Rectal smooth muscle tissue (tissue), 1 donor: ENCODE measurements at regions not wholly inside any gene's neighbourhood (a gene's known extent, or its start where the extent isn't known, plus 50 kb on each side); places are given as distances from the start of the nearest gene placed in this dataset.
A peak's percentile ranks its signal among the peaks of the same experiment; 100 is the strongest.
"Not testable (repeated sequence)": the region's sequence is repeated elsewhere in the genome, so short reads cannot be mapped to it uniquely, and the experiment has no call there.

Experiments used
- H3K27ac ChIP-seq: one replicate; pipeline ENCODE4 v1.7.0; 2013; ENCODE audit warnings: low read depth, low read length, inconsistent platforms
- H3K27me3 ChIP-seq: one replicate; pipeline ENCODE4 v1.7.0; 2013; ENCODE audit warnings: low read length; ENCODE audit not compliant: control insufficient read depth, insufficient read depth
- H3K36me3 ChIP-seq: one replicate; pipeline ENCODE4 v1.7.0; 2013; ENCODE audit warnings: low read length; ENCODE audit not compliant: control insufficient read depth, insufficient read depth
- H3K4me1 ChIP-seq: one replicate; pipeline ENCODE4 v1.7.0; 2013; ENCODE audit warnings: low read length; ENCODE audit not compliant: control insufficient read depth, insufficient read depth
- H3K4me3 ChIP-seq: one replicate; pipeline ENCODE4 v1.7.0; 2013; ENCODE audit warnings: low read length
- H3K9ac ChIP-seq: one replicate; pipeline ENCODE4 v1.7.0; 2013; ENCODE audit warnings: low read length

DNA sequence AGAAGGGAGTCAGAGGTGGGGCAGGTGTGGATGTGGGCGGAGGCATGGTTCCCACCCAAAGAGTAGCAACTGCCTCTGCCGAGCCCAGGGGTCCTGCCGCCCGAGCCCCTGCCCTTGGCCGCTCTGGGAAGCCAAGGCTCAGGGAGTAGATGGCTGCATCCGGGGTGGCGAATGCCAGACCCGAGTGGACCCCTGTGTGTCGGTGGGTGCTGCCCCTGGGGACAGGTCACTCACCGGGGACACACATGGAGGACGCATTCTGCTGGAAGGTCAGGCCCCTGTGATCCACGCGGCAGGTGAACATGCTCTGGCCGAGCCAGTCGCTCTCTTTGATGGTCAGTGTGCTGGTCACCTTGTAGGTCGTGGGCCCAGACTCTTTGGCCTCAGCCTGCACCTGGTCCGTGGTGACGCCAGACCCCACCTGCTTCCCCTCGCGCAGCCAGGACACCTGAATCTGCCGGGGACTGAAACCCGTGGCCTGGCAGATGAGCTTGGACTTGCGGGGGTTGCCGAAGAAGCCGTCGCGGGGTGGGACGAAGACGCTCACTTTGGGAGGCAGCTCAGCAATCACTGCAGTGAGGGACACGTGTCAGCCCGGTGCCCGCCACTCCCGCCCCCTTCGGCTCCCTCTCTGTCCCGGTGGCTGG is 329.0 kb downstream of the TMEM121 start:
- H3K27me3 ChIP-seq, result no peaks in the 10 kb centered on the region
- no peak overlapping the region for H3K9ac ChIP-seq
- no peak overlapping the region for H3K4me3 ChIP-seq
- no peaks in the 10 kb centered on the region for H3K4me1 ChIP-seq
- H3K36me3 ChIP-seq, result no peaks in the 10 kb centered on the region
- no peak overlapping the region for H3K27ac ChIP-seq

DNA sequence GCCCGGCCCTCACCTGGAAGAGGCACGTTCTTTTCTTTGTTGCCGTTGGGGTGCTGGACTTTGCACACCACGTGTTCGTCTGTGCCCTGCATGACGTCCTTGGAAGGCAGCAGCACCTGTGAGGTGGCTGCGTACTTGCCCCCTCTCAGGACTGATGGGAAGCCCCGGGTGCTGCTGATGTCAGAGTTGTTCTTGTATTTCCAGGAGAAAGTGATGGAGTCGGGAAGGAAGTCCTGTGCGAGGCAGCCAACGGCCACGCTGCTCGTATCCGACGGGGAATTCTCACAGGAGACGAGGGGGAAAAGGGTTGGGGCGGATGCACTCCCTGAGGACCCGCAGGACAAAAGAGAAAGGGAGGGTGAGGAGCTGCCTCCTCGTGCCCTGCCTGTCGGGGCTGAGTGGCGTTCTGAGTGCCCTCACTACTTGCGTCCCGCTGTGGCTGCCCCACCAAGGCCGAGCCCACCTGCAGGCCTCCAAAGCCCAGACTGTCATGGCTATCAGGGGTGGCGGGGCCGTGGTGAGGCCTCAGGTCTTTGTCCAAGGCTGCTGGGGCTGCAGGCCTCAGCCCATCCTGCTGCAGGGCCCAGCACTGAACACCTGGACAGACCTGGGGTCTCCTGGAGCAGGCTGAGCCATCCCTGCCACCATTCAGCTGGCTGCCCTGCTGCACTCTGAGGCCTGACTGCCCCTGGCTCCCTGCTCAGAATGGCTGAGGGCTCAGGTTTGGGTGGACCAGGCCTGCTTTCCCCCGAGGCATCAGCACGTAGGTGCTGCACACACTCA is 329.7 kb downstream of the TMEM121 start:
- no peaks in the 10 kb centered on the region for H3K36me3 ChIP-seq
- H3K4me3 ChIP-seq, result no peak overlapping the region
- H3K9ac ChIP-seq, result no peak overlapping the region
- no peaks in the 10 kb centered on the region for H3K4me1 ChIP-seq
- H3K27me3 ChIP-seq, result no peaks in the 10 kb centered on the region
- H3K27ac ChIP-seq, result no peak overlapping the region

DNA sequence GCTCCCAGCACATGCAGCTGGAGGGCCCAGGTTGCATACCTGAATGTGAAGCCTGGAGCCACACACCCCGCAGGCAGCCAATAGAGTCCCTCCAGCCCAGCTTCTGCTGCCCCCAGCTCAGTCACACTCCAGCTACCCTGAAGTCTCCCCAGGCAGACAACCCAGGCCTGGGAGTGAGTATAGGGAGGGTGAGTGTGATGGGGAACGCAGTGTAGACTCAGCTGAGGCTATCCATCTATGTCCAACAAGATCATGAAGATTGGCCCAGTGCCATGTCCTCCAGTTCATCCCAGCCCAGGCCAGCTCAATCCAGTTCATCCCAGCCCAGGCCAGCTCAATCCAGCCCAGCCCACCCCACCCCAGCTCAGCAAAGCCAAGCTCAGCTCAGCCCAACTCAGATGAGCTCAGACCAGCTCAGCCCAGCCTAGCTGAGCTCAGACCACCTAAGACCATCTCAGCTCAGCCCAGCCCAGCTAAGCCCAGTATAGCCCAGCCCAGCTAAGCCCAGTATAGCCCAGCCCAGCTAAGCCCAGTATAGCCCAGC is 330.4 kb downstream of the TMEM121 start:
- Histone ChIP-seq H3K4me1 (no peaks in the 10 kb centered on the region), H3K36me3 (no peaks in the 10 kb centered on the region), H3K4me3 (no peak overlapping the region), H3K9ac (no peak overlapping the region), H3K27me3 (no peaks in the 10 kb centered on the region), H3K27ac (no peak overlapping the region)

DNA sequence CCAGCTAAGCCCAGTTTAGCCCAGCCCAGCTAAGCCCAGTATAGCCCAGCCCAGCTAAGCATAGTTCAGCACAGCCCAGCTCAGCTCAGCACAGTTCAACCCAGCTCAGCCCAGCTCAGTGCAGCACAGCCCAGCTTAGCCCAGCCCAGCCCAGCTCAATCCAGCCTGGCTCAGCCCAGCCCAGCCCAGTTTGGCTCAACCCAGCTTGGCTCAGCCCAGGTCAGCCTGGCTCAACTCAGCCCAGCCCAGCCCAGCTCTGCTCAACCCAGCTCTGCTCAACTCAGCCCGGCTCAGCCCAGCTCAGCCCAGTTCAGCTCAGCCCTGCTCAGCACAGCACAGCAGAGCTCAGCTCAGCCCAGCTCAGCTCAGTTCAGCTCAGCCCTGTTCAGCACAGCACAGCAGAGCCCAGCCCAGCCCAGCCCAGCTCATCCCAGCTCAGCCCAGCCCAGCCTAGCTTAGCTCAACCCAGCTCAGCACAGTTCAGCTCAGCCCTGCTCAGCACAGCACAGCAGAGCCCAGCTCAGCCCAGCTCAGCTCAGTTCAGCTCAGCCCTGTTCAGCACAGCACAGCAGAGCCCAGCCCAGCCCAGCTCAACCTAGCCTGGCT is 330.9 kb downstream of the TMEM121 start:
- Histone ChIP-seq H3K27ac (no peak overlapping the region), H3K4me1 (no peaks in the 10 kb centered on the region), H3K9ac (no peak overlapping the region), H3K27me3 (no peaks in the 10 kb centered on the region), H3K36me3 (no peaks in the 10 kb centered on the region), H3K4me3 (no peak overlapping the region)

DNA sequence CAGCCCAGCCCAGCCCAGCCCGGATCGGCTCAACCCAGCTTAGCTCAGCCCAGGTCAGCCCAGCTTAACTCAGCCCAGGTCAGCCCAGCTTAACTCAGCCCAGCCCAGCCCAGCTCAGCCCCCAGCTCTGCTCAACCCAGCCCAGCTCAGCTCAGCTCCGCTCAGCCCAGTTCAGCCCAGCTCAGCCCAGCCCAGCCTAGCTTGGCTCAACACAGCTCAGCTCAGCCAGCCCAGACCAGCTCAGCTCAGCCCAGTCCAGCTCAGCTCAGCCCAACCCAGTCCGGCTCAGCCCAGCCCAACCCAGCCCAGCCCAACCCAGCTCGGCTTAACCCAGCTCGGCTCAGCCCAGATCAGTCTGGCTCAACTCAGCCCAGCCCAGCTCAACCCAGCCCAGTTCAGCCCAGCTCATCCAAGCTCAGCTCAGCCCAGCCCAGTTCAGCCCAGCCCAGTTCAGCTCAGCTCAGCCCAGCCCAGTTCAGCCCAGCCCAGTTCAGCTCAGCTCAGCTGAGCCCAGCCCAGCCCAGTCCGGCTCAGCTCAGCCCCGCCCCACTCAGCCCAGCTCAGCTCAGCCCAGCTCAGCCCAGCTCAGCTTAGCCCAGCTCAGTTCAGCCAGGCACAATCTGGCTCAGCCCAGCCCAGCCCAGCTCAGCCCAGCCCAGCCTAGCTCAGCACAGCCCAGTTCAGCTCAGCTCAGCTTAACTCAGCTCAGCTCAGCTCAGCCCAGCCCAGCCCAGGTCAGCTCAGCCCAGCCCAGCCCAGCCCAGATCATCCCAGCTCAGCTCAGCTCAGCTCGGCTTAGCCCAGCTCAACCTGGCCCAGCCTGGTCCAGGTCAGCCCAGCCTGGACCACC is 331.7 kb downstream of the TMEM121 start:
- H3K4me3 ChIP-seq, result no peak overlapping the region
- no peaks in the 10 kb centered on the region for H3K4me1 ChIP-seq
- H3K27ac ChIP-seq, result no peak overlapping the region
- H3K36me3 ChIP-seq, result no peaks in the 10 kb centered on the region
- H3K27me3 ChIP-seq, result no peaks in the 10 kb centered on the region
- no peak overlapping the region for H3K9ac ChIP-seq

DNA sequence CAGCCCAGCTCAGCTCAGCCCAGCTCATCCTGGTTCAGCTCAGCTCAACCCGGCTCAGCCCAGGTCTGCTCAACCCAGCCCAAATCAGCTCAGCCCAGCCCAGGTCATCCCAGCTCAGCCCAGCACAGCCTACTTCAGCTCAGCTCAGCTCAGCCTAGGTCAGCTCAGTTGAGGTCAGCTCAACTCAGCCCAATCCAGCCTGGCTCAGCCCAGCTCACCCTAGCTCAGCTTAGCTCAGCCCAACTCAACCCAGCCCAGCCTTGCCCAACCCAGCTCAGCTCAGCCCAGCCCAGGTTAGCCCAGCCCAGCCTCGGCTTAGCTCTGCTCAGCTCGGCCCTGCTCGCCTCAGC is 332.3 kb downstream of the TMEM121 start:
- H3K27ac ChIP-seq, result no peak overlapping the region
- no peak overlapping the region for H3K9ac ChIP-seq
- no peaks in the 10 kb centered on the region for H3K4me1 ChIP-seq
- H3K27me3 ChIP-seq, result no peaks in the 10 kb centered on the region
- H3K36me3 ChIP-seq, result no peaks in the 10 kb centered on the region
- H3K4me3 ChIP-seq, result no peak overlapping the region

DNA sequence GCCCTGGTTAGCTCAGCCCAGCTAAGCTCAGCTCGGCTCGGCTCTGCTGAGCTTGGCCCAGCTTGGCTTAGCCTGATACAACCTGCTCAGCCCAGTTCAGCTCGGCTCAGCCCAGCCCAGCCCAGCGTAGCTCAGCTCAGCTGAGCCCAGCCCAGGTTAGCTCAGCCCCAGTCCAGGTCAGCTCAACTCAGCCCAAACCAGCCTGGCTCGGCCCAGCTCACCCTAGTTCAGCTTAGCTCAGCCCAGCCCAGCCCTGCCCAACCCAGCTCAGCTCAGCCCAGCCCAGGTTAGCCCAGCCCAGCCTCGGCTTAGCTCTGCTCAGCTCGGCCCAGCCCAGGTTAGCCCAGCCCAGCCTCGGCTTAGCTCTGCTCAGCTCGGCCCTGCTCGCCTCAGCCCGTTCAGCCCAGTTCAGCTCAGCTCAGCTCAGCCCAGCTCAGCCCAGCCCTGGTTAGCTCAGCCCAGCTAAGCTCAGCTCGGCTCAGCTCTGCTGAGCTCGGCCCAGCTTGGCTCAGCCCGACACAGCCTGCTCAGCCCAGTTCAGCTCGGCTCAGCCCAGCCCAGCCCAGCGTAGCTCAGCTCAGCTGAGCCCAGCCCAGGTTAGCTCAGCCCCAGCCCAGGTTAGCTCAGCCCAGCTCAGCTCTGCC is 332.8 kb downstream of the TMEM121 start:
- H3K4me1 ChIP-seq, H3K9ac ChIP-seq, H3K27ac ChIP-seq, H3K27me3 ChIP-seq, H3K36me3 ChIP-seq: not testable (repeated sequence)
- peak overlapping the region; percentile 8 for H3K4me3 ChIP-seq

DNA sequence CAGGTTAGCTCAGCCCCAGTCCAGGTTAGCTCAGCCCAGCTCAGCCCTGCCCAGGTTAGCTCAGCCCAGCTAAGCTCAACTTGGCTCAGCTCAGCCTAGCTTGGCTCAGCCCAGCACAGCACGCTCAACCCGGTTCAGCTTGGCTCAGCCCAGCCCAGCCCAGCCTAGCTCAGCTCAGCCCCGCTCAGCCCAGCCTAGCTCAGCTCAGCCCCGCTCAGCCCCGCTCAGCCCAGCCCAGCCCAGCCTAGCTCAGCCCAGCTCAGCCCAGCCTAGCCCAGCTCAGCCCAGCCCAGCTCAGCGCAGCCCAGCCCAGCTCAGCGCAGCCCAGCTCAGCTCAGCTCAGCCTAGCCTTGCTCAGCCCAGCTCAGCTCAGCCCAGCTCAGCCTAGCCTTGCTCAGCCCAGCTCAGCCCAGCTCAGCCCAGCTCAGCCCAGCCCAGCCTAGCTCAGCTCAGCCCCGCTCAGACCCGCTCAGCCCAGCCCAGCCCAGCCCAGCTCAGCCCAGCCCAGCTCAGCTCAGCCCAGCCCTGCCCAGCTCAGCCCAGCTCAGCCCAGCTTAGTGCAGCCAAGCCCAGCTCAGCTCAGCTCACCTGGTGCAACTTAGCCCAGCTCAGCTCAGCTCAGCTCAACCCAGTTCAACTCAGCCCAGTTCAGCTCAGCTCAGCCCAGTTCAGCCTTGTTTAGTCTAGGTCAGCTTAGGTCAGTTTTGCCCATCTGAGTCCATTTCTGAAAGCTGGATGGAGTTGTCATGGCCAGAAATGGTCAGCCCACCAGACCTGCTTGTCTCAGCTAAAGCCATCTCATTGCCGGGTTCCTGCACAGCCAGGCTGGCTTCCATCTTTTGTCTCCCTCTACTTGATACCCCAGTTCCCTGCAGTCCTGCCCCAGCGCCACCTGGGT is 333.6 kb downstream of the TMEM121 start:
- Histone ChIP-seq H3K4me1 (no peaks in the 10 kb centered on the region), H3K36me3 (no peaks in the 10 kb centered on the region), H3K9ac (no peak overlapping the region), H3K4me3 (peak overlapping the region; percentile 49), H3K27me3 (no peaks in the 10 kb centered on the region), H3K27ac (no peak overlapping the region)

DNA sequence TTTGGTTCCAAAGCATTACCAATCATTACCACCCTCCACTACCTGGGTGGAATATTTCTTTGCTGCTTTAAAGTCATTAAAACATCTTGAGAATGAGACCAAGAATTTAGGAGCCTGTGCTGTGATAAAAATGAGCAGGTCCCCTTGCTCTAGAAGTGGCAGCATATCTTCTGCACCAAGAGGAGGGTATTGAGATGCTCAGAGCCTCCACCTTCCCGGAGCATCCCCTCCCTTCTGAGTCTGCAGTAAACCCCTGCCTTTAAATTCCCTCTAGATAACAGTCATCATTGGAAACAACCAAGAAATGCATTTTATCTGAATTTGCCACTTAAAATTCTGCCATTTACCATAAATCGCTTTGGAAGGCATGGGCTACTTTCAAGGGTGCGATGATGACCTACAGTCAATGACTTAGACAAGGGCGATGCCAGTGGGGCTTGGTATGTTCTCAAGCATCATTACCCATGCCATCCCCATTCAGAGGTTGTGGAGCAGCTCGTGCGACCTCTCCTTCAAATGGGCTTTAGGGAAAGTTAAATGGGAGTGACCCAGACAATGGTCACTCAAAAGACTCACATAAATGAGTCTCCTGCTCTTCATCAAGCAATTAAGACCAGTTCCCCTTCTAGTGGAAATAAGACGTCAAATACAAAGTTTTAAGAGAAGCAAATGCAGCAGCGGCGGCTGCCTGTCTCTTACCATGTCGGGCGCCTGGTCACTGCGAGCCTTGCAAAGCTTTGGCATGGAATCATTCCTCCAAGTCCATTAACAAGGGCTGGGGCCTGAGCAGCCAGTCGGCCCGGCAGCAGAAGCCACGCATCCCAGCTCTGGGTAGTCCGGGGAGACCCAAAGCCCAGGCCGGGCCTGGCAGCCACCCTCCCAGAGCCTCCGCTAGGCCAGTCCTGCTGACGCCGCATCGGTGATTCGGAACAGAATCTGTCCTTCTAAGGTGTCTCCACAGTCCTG is 334.5 kb downstream of the TMEM121 start:
- Histone ChIP-seq H3K4me1 (no peaks in the 10 kb centered on the region), H3K4me3 (peak overlapping the region; percentile 49), H3K27ac (no peak overlapping the region), H3K9ac (no peak overlapping the region), H3K27me3 (no peaks in the 10 kb centered on the region), H3K36me3 (no peaks in the 10 kb centered on the region)

DNA sequence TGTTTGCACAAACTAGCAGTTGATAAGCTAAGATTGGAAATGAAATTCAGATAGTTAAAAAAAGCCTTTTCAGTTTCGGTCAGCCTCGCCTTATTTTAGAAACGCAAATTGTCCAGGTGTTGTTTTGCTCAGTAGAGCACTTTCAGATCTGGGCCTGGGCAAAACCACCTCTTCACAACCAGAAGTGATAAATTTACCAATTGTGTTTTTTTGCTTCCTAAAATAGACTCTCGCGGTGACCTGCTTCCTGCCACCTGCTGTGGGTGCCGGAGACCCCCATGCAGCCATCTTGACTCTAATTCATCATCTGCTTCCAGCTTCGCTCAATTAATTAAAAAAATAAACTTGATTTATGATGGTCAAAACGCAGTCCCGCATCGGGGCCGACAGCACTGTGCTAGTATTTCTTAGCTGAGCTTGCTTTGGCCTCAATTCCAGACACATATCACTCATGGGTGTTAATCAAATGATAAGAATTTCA is 335.6 kb downstream of the TMEM121 start:
- no peak overlapping the region for H3K4me3 ChIP-seq
- H3K36me3 ChIP-seq, result no peaks in the 10 kb centered on the region
- no peak overlapping the region for H3K27ac ChIP-seq
- no peaks in the 10 kb centered on the region for H3K27me3 ChIP-seq
- no peaks in the 10 kb centered on the region for H3K4me1 ChIP-seq
- H3K9ac ChIP-seq, result no peak overlapping the region
